GM21528 (cell line): ENCODE measurements at regions not wholly inside any gene's neighbourhood (a gene's known extent, or its start where the extent isn't known, plus 50 kb on each side); places are given as distances from the start of the nearest gene placed in this dataset.

Experiments
- ATAC-seq: cut with Tn5 transposase; IDR thresholded peaks from one replicate; pipeline ENCODE4 v1.9.1; 2021; ENCODE audit warnings: mild to moderate bottlenecking, moderate library complexity; ENCODE audit not compliant: unreplicated experiment, low FRiP score

GRCh38 chr11:26777372-26777808, 55.5 kb upstream of the SLC5A12 start:
- no peak for ATAC-seq

GRCh38 chr11:26778000-26778757, 56.3 kb upstream of the SLC5A12 start:
- ATAC-seq: no peak

DNA sequence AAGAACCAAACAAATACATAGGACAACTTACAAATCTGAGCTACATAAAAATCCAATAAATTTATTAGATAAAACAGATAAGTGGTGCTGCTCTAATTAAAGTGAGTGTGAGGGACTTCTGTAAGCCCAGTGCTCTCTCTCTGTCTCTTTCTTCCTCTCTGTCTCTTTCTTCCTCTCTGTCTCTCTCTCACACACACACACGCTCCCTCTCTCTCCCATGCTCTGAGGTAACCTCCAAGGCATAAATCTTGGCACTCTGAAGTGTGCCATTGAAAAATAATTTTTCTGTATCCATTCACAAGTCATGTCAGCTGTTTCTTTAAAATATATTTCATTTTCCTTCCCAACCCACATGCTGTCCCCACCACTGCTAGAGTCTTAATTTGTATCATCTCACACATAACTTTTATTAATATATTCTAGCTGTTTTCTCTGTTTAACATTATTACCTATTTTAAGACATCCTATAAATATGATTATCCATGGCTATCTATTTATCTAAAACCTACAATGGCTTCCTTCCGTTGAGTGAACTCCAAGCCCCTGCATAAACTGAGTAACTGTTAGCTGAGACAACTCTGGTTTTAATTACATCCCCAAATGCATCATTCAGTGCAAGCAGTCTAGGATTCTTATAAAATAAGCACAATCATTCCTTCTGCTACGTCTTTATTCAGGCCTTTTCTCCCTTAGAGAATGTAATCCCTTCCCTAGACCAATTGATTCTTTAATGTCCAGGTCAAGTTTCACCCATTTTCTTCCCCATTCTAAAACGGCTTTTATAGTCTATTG, 57.4 kb upstream of the SLC5A12 start:
- no peak for ATAC-seq

- ATAC-seq: no peak
Observed at GRCh38 chr11:26780376-26781085, 58.7 kb upstream of the SLC5A12 start.

GRCh38 chr11:26782220-26782965, 60.5 kb upstream of the SLC5A12 start:
- ATAC-seq: no peak

- ATAC-seq: no peak
Observed at GRCh38 chr11:26783997-26784396, 62.1 kb upstream of the SLC5A12 start.

DNA sequence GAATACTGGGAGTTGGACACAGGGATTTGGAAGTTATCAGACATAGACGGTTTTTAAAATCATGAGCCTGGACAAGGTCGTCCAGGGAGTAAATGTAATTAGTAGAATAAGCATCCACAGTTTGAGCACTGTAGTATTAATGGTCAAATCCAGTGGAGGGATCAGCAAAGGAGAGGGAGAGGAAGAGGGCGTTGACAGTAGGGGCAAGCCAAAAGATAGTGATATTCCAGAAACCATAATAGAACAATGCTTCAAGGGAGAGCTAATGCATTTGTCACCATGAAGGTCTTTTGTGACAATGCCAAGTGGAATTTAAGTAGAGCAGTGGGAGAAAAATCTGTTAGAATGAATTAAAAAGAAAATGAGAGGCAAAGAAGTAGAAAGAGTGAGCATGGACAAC, 68.9 kb upstream of the SLC5A12 start:
- no peak for ATAC-seq

- ATAC-seq: no peak
Observed at GRCh38 chr11:26792941-26793340, 71.1 kb upstream of the SLC5A12 start.

GRCh38 chr11:26793487-26793886, 71.6 kb upstream of the SLC5A12 start:
- no peak for ATAC-seq

GRCh38 chr11:26801601-26802000, 79.7 kb upstream of the SLC5A12 start:
- ATAC-seq: no peak

DNA sequence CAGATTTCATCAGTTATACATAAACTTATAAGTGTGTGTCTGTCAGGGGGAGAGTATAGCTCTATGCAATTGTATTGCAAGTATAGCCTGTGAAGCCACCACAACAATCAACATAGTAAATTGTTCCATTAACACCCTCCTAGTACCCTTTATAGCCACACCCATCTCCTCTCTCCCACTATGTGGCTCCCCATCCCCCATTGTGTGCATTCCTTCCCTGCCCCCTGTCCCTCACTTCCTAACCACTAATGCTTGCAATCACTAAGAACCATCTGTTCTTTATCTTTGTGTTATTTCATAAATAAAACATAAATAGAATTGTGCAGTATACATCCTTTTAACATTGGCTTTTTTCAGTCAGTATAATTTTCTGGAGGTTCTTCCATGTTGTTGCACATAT, 83.1 kb upstream of the SLC5A12 start:
- ATAC-seq: no peak

GRCh38 chr11:26806219-26806618, 84.4 kb upstream of the SLC5A12 start:
- no peak for ATAC-seq

DNA sequence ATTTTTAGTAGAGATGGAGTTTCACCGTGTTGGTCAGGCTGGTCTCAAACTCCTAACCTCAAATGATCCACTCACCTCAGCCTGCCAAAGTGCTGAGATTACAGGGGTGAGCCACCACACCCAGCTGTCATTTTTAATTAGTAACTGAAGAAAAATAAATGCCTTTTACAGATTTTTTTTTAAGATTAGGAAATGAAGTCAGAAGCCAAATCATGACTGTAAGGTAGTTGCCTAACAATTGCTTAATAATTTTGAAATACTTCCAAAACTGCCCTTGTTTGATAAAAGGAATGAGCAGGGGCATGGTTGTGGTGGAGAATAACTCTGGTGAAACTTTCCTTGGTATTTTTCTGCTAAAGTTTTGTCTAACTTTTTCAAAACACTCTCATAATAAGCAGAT, 98.9 kb upstream of the SLC5A12 start:
- ATAC-seq: no peak

GRCh38 chr11:26823963-26824362, 102.1 kb upstream of the SLC5A12 start:
- no peak for ATAC-seq

DNA sequence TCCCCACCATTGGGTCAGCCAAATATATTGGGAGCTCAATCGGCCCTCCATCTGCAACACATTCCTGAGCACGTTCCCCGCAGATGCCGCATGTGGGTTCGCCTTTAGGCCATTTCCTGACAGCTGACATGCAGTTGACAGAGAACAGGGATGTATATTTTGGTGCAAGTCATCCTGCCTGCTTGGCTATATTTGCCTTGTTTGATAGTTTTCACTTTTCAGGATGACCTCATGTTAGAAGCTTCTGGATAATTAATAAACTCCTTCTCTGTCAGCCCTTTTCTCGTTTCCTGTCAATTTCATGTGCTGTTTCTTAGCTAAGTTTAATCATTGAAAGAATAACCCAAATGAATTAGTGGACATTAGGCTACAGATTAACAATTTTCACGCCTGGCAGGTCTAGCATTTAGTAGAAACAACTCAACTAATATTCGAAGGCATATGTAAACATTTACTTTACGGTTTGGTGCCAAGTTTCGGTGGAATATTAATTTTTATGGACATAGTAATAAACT, 105.8 kb upstream of the SLC5A12 start:
- no peak for ATAC-seq

- ATAC-seq: no peak
Observed at GRCh38 chr11:26828288-26828687, 106.4 kb upstream of the SLC5A12 start.

DNA sequence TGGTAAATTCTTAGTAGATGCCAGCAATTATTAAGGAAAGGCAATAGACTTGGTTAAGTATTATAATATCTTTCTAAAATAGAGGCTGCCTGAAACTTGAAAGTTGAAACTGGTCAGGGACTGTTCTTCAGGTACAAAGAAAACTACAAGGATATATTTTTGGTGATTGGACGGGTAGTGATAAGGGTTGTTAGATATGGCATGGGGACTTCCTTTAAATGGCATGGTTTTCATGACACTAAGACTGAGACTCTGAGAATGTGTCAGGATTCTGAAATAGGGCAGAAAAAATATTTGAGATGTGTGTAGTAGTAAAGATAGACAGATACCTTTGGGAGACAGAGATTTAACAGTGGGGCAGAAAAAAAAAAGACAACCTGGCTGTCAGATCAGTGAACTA, 108.4 kb upstream of the SLC5A12 start:
- ATAC-seq: no peak

DNA sequence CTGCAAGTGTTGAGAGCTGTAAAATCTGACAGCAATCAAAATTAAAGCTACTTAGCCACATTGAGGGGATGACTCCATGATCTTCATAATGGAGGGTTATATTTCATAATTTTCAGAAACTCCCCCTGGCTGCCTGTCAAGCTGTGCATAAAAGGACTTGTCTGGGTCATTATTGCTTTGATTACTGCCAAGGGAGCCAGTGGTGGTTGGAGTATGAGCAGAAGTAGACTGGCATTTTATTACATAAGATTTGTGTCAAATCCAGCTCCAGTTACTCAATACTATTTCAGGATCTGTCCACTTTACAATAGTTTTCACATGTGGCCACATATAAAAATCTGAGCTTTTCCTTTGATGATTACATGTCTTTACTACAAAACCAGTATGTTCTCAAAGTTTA, 108.9 kb upstream of the SLC5A12 start:
- ATAC-seq: no peak

- ATAC-seq: no peak
Observed at GRCh38 chr11:26834601-26835000, 112.7 kb upstream of the SLC5A12 start.

GRCh38 chr11:26835611-26836010, 113.8 kb upstream of the SLC5A12 start:
- ATAC-seq: no peak
